Endothelial cell of umbilical vein (primary cell): ENCODE measurements at regions not wholly inside any gene's neighbourhood (a gene's known extent, or its start where the extent isn't known, plus 50 kb on each side); places are given as distances from the start of the nearest gene placed in this dataset.
"Not testable (repeated sequence)": the region's sequence is repeated elsewhere in the genome, so short reads cannot be mapped to it uniquely, and the experiment has no call there.

Source experiments
- BruUV-seq: library from RNA; stranded (reverse); fragments of 400-500 nt; replicated peaks from 2 replicates; lab custom pipeline; 2021; lab: Mats Ljungman, UMichigan
- CTCF ChIA-PET: fragments of 300-600, 350-600 bp; sonication (Branson Sonifier 250); formaldehyde crosslinking; loops from one replicate; lab custom pipeline; 2021; ENCODE audit warnings: antibody characterized with exemption, inconsistent platforms; lab: Charles Lee
- POLR2A ChIA-PET: fragments of 300-600, 350-600 bp; sonication (Branson Sonifier 250); formaldehyde crosslinking; loops from one replicate; lab custom pipeline; 2021; ENCODE audit warnings: antibody characterized with exemption, inconsistent platforms; lab: Charles Lee
- DNase-seq: peaks from one replicate; pipeline ENCODE4 v3.0.0-alpha.2; 2011; ENCODE audit warnings: low read depth, low spot score
- FAIRE-seq: peaks from 2 replicates; lab custom pipeline; 2011; peaks lifted over from hg19 to GRCh38; lab: Jason Lieb, UNC
- H2AFZ ChIP-seq: 2 replicates; pipeline ENCODE4 v1.6.0; 2012; ENCODE audit warnings: low read depth, low read length, control low read depth, inconsistent platforms
- H3K27ac ChIP-seq: 2 replicates; pipeline ENCODE4 v1.5.1; 2011; ENCODE audit warnings: low read depth, mild to moderate bottlenecking, control low read depth, low read length, moderate library complexity; ENCODE audit not compliant: insufficient read depth
- H3K27me3 ChIP-seq, 2 experiments: 2 replicates each; pipeline versions ENCODE4 v1.6.0 to v1.6.1; 2011; ENCODE audit warnings: low read length in 2 of 2, mixed read lengths in 1 of 2; ENCODE audit not compliant: control insufficient read depth in 2 of 2, insufficient read depth in 2 of 2
- H3K36me3 ChIP-seq, 2 experiments: 2 replicates in 1 of 2; 3 replicates in 1 of 2; pipeline ENCODE4 v1.5.1; 2011; ENCODE audit warnings: low read length in 2 of 2, mild to moderate bottlenecking in 1 of 2, moderate library complexity in 1 of 2; ENCODE audit not compliant: control insufficient read depth in 2 of 2, insufficient read depth in 2 of 2; ENCODE audit errors: extremely low read depth in 1 of 2
- H3K4me1 ChIP-seq: 3 replicates; pipeline ENCODE4 v1.5.1; 2011; ENCODE audit warnings: mild to moderate bottlenecking, low read length; ENCODE audit not compliant: control insufficient read depth, insufficient read depth; ENCODE audit errors: extremely low read depth
- H3K4me2 ChIP-seq: 2 replicates; pipeline ENCODE4 v1.6.1; 2011; ENCODE audit warnings: low read length, control low read depth, mixed read lengths; ENCODE audit not compliant: insufficient read depth
- H3K4me3 ChIP-seq, 3 experiments: fragments of 200-600 bp in 1 of 3; sonication (generic), shearing (Covaris generic) in 1 of 3; replicated peaks in 1 of 3; 2 replicates each; pipeline ENCODE4 v1.5.1; 2011 to 2016; ENCODE audit warnings: control low read depth in 3 of 3, low read length in 3 of 3, mild to moderate bottlenecking in 2 of 3, inconsistent platforms in 1 of 3, low read depth in 1 of 3, moderate library complexity in 1 of 3; ENCODE audit not compliant: insufficient read depth in 1 of 3
- H3K79me2 ChIP-seq: 2 replicates; pipeline ENCODE4 v1.6.0; 2012; ENCODE audit warnings: low read length, inconsistent platforms; ENCODE audit not compliant: control insufficient read depth, insufficient read depth
- H3K9ac ChIP-seq: replicated peaks from 2 replicates; pipeline ENCODE3; 2011; ENCODE audit warnings: low read length, control low read depth; ENCODE audit not compliant: insufficient read depth; ENCODE audit errors: extremely low read depth
- H3K9me1 ChIP-seq: replicated peaks from 3 replicates; pipeline ENCODE4 v1.6.0; 2011; ENCODE audit warnings: mild to moderate bottlenecking, low read length; ENCODE audit not compliant: control insufficient read depth, insufficient read depth; ENCODE audit errors: extremely low read depth
- H3K9me3 ChIP-seq: replicated peaks from 2 replicates; pipeline ENCODE4 v1.5.1; 2012; ENCODE audit warnings: low read length, inconsistent platforms; ENCODE audit not compliant: control insufficient read depth, insufficient read depth
- H4K20me1 ChIP-seq: replicated peaks from 2 replicates; pipeline ENCODE3; 2011; ENCODE audit warnings: mild to moderate bottlenecking, low read length; ENCODE audit not compliant: control insufficient read depth, insufficient read depth; ENCODE audit errors: extremely low read depth
- dilution Hi-C: fragments of 300-500 bp; cut with MboI; formaldehyde crosslinking; loops from one replicate; pipeline ENCODE4 v1.15.0; 2019; ENCODE audit warnings: low sequenced_read_pairs; ENCODE audit not compliant: extremely low pct_ligation_motif_present
- intact Hi-C: fragments of 100-400 bp; cut with micrococcal nuclease; formaldehyde crosslinking; loops from one replicate; pipeline ENCODE4 v1.10.0; 2022

DNA sequence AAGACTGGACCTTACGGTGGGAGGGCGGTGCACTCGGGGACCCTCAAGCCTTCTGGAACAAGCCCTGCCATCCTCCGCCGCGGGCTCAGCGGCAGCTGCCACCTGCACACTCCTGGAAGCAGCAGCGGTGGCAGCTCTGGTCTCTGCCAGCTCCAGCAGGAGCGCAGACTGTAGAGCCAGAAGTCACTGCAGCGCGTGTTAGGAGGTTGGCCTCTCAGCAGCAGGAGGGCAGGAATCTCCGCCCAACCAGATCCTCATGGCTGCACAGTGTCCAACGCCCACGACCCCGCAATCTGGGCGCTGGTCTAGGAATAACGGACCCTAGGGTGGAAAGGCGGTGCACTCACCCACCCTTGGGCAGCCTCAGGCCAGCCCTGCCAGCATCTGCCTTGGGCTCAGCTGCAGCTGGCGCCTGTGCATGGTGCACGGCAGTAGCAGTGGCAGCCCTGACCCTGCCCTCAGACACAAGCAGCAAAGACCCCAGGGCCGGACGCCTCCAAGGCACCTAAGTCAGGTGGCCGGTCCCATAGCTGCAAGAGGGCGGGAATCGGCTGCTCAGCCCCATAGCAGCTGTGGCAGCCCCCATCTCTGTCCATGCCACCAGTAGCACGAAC, 88.7 kb downstream of the POTEG start:
- dilution Hi-C loops, H3K4me1 ChIP-seq, H3K4me2 ChIP-seq, H3K9me3 ChIP-seq, H3K9ac ChIP-seq, H4K20me1 ChIP-seq, H3K36me3 ChIP-seq, intact Hi-C loops, FAIRE-seq, POLR2A ChIA-PET, H3K27ac ChIP-seq, BruUV-seq, H3K79me2 ChIP-seq, H3K27me3 ChIP-seq, CTCF ChIA-PET, H3K4me3 ChIP-seq, H2AFZ ChIP-seq, DNase-seq, H3K9me1 ChIP-seq: not testable (repeated sequence)

DNA sequence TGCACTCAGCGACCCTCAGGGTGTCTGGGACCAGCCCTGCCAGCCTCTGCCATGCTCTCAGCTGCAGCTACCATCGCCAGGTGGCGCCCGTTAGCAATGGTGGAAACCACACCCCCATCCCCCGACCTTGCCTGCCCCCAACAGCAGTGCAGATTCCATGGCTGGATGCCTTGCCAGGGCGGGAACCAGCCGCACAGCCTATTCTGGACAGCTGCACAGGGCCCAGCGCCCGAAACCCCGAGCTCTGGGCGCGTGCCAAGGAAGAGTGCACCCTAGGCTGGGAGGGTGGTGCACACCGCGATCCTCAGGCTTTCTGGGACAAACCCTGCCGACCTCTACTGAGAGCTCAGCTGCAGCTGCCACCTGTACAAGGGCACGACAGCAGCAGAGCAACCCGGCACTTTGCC, 88.1 kb downstream of the POTEG start:
- H3K27me3 ChIP-seq, intact Hi-C loops, H3K9me3 ChIP-seq, H3K79me2 ChIP-seq, dilution Hi-C loops, CTCF ChIA-PET, H3K4me1 ChIP-seq, H4K20me1 ChIP-seq, BruUV-seq, H2AFZ ChIP-seq, H3K27ac ChIP-seq, H3K36me3 ChIP-seq, POLR2A ChIA-PET, DNase-seq, H3K9me1 ChIP-seq, FAIRE-seq, H3K4me3 ChIP-seq, H3K9ac ChIP-seq, H3K4me2 ChIP-seq: not testable (repeated sequence)

DNA sequence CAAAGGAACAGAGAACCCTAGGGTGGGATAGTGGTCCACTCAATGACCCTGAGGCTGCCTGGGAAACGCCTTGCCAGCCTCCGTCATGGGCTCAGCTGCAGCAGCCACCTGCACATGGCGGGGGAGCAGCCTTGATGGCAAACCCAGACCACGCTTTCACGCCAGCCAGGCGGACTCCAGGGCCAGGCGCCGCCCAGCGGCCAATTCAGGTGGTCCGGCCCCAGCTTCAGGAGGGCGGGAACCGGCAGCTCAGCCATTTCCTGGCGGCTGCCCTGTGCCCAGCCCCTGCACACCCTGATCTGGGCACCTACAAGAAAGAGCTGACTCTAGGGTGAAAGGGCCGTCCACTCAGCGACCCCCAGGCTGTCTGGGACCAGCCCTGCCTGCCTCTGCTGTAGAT, 87.5 kb downstream of the POTEG start:
- H3K9ac ChIP-seq, H3K4me1 ChIP-seq, H4K20me1 ChIP-seq, CTCF ChIA-PET, FAIRE-seq, H3K9me1 ChIP-seq, H2AFZ ChIP-seq, H3K79me2 ChIP-seq, H3K9me3 ChIP-seq, H3K4me2 ChIP-seq, BruUV-seq, intact Hi-C loops, H3K27ac ChIP-seq, dilution Hi-C loops, DNase-seq, H3K36me3 ChIP-seq, H3K27me3 ChIP-seq, H3K4me3 ChIP-seq, POLR2A ChIA-PET: not testable (repeated sequence)

DNA sequence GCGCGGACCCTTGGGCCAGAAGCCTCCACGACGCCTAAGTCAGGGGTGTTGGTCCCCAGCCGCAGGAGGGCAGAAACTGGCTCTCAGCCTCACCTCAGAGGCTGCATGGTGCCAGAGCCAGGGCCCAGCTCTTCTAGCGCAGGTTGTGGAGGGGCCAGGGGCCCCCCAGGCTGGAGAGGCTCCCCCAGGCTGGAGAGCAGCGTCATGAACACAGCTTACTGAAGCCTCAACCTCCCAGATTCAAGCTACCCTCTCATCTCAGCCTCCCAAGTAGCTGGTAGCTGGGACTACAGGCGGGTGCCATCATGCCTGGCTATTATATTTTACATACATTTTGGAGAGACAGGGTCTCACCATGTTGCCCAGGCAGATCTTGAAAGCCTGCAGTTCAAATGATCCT, 87.0 kb downstream of the POTEG start:
- CTCF ChIA-PET, BruUV-seq, H3K4me1 ChIP-seq, intact Hi-C loops, H3K27me3 ChIP-seq, dilution Hi-C loops, POLR2A ChIA-PET, H3K36me3 ChIP-seq, H4K20me1 ChIP-seq, H3K4me3 ChIP-seq, H3K9me1 ChIP-seq, H3K4me2 ChIP-seq, H3K79me2 ChIP-seq, H3K9ac ChIP-seq, H2AFZ ChIP-seq, FAIRE-seq, H3K9me3 ChIP-seq, DNase-seq, H3K27ac ChIP-seq: not testable (repeated sequence)
